ENCODE measurements at regions not wholly inside any gene's neighbourhood (a gene's known extent, or its start where the extent isn't known, plus 50 kb on each side); places are given as distances from the start of the nearest gene placed in this dataset.

GRCh38 chr6:43861212-43861894, 91.3 kb downstream of the VEGFA start:
- no peak for DNase-seq

DNA sequence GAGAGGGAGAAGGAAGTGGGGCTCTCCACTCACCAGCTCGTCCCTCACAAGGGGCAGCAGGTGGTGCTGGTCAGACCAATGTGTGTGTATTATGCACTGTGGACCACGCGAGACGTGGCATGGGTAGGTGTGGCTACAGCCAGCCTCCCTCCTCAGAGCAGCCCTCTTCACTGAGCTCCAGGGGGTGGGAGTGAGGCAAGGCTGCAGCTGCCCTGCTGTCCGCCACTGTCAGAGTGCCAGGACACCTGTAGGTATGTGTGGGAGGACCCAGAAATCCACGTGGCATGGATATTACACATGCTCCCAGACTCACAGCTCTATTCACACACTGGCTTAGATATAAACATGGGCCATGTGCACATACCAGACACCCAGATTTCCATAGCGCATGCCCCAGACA, 90.3 kb downstream of the VEGFA start:
- no peak for DNase-seq

DNA sequence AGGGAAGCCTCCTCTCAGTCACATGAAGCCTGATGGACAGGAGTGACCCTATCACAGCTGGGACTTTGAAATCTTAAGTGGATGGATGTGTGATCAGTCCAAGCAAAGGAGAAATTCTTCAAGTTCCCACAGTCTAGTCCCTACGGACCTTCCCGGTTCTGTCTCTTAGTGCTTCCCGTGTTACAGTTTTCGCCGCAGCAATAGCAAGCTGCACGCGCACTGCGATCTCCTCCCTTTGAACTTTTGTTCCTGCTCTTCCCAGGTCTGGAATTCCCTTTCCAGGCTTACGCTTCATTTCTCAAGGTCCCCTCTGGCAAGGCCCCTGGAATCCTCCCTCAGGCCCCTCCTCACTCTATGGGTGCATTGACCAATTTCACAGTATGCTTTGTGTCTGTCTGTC, 89.2 kb downstream of the VEGFA start:
- DNase-seq: no peak

GRCh38 chr6:43858161-43859153, 88.4 kb downstream of the VEGFA start:
- no peak for DNase-seq

- no peak for DNase-seq
Observed at GRCh38 chr6:43856005-43856765, 86.2 kb downstream of the VEGFA start.

DNA sequence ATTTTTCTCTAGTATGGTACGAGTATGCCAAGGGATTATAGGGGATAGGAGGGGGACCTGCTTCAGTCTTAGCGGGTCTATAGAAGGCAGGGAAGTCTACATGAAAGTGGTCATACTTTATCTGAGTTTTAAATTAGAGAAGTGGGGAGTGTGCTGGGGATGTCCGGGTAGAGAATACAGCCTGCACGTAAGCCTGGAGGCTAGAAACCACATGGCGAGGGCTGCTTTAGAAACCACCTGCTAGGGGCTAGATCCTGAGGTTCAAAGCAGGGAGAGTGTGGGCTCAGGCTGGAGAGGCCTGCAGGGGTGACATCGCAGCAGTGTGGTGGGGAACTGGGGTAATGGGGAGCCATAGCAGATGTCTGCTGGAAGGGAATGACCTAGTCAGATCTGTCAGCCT, 85.2 kb downstream of the VEGFA start:
- no peak for DNase-seq

GRCh38 chr6:43853066-43853650, 83.1 kb downstream of the VEGFA start:
- DNase-seq: no peak

DNA sequence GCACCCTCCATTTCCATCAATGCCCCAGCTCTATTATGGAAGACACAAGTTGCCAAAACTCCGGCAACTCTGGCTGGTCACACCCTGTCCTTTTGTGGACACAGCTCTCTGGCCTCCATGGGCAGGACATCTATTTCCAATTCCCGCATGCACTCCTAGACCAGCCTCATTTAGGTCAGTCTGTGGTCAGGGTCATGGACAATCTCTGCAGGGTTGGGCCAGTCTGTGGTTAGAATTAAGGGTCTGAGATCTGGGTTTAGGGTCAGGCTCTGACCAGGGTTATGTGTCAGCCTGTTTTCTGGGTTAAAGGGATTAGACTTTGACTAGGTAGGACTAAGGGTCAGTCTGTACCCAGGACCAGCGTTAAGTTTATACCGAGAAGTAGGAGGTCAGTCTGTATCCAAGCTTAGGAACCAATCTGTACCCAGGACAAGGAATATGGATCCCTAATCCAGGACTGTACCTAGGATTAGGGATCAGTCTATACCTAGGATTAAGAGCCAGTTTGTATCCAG, 82.4 kb downstream of the VEGFA start:
- DNase-seq: no peak

- DNase-seq: no peak
Observed at GRCh38 chr6:43851204-43851865, 81.3 kb downstream of the VEGFA start.

GRCh38 chr6:43850314-43851203, 80.5 kb downstream of the VEGFA start:
- DNase-seq: no peak

DNA sequence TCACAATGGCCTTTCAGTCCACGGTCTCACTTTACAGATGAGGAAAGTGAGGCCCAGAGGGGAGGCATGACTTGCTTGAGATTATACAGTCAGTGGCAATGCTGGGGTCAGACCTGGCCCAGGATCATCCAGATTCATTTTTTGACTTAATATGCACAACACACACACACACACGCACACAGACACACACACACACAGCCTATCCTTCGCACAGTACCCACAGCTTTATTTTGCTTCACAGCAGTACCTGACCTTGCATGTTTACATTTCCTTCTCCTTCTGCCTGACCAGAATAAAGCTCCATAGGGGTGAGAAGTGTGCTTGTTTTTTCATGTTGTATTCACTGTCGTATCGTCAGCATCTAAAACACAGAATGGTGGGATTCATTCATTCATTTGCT, 79.8 kb downstream of the VEGFA start:
- DNase-seq: no peak

DNA sequence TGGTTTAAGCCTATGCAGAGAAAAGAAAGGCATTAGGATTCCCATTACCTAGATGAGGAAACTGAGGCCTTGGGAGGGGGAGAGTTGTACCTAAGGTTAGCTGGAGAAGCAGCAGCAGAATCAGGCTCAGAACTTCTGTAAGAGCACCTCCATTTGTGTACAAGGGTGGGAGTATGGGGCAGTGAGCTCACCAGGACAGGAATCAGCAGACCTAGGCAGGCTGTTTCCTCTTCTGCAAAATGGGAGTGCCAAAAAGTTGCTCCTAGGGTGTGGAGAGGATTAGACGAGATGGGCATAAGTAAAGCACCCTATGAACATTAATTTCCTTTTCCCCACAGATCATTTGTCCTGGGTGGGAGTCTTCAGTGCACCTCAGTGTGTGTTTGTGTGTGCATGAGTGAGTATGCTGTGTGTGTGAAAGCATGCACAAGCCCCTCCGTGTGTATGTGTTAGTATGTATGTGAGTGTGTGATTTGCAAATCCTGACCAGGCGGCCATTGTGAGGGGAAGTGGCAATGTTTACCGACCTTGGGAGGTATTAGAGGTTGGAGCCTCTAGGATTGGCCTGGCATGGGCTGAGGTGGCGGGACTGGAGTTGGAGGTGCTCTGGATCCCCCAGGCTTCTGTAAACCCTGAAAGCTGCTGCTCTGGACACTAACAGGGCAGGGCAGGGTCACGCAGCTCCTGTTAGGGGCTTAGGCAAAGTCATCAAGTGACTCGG, 78.8 kb downstream of the VEGFA start:
- DNase-seq: no peak

GRCh38 chr6:43847741-43848630, 78.0 kb downstream of the VEGFA start:
- DNase-seq: no peak

DNA sequence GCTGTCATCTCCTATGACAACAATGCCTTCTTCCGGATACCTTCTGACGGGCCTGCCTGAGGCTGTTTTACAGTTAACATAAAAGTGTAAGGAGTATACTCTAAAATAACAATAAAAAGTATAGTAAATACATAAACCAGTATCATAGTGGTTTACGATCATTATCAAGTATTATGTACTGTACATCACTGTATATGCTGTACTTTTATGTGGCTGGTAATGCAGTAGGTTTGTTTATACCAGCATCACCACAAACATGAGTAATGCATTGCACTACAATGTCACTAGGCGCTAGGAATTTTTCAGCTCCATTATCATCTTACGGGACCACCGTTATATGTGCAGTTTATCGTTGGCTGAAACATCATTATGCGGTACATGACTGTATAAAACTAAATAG, 76.5 kb downstream of the VEGFA start:
- no peak for DNase-seq

- DNase-seq: no peak
Observed at GRCh38 chr6:43845646-43846045, 75.6 kb downstream of the VEGFA start.

- DNase-seq: no peak
Observed at GRCh38 chr6:43843669-43844171, 73.7 kb downstream of the VEGFA start.

DNA sequence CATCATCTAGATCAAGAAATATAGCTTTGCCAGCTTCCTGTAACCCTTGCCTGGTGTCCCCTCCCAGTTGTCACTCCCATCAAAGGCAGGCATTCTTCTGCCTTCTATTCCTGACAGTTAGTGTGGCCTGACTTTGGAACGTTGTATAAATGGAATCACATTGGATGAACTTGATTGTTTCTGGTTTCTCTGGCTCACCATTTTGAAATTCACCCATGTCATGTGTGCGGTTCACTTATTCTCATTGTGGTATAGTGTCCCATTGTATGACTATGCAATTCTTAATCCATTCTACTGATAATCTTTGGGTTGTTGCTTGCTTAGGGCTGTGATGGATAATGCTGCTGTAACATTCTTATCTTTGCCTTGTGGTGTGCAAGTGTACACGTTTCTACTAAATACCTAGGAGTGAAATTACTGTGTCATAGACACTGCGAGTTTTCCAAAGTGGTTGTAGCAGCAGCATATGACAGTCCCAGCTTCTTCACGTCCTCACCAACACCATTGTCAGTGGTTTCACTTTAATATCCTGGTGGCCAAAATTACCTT, 73.2 kb downstream of the VEGFA start:
- no peak for DNase-seq

DNA sequence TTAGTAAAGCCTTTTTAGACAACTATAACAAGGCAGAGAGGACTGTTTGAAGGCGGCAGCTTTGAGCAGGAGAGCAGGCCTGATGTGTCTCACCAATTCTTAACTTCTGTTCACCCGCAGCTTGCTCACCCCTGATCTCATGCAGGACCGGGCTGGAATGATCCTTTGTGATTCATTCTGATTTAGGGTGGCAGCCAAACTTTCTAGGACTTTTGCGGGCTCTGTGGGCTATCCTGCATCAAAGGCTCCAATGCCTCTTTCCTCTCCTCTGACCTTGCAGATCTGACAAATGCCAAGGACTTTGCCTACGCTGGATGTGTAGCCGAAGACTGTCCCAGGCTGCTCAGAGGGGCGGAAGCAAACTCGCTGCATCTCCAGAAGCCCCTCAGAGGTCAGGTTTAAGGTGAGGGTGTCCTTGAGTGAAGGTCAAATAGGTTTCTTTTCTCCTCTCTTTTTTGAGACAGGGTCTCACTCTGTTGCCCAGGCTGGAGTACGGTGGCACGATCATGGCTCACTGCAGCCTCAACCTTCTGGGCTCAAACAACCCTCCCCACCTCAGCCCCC, 72.3 kb downstream of the VEGFA start:
- no peak for DNase-seq

Data from CD4-positive, alpha-beta T cell treated with Interleukin-17A for 1 hour (primary cell).